ENCODE measurements at regions not wholly inside any gene's neighbourhood (a gene's known extent, or its start where the extent isn't known, plus 50 kb on each side); places are given as distances from the start of the nearest gene placed in this dataset.

GRCh38 chr10:29734640-29734961 lies 99.8 kb upstream of the SVIL start:
- Histone ChIP-seq H3K18ac (ENCODE audit: low read length) (peak overlapping the region; percentile 85), H4K8ac (ENCODE audit: low read depth, low read length) (peak overlapping the region; percentile 77), H3K14ac (ENCODE audit: low read length) (peak overlapping the region; percentile 92), H3K36me3 (ENCODE audit: control insufficient read depth in 1 of 2, insufficient read depth in 2 of 2, low read length in 2 of 2) (no peaks in the 10 kb centered on the region), H3K23ac (ENCODE audit: low read length) (no peak overlapping the region), H2BK12ac (ENCODE audit: low read length) (peak overlapping the region; percentile 38), H2AK5ac (ENCODE audit: low read length) (peak overlapping the region; percentile 64), H3K9ac (ENCODE audit: low read length) (peak overlapping the region; percentile 33), H3K9me3 (ENCODE audit: insufficient read depth, low read depth, low read length) (no peaks in the 10 kb centered on the region), H2AFZ (ENCODE audit: insufficient read depth, low read length, poor library complexity) (peak overlapping the region; percentile 65), H3K4me2 (ENCODE audit: low read length) (peak overlapping the region; percentile 85), H3K79me2 (ENCODE audit: control insufficient read depth, insufficient read depth, low read length, poor library complexity) (peaks cover 24% of the 10 kb centered on the region), H3K4me3 (ENCODE audit: low read depth, low read length) (peak overlapping the region; percentile 90), H3K27ac (ENCODE audit: low read depth, low read length) (no peak overlapping the region), H2BK5ac (ENCODE audit: low read depth, low read length, poor library complexity) (peak overlapping the region; percentile 93), H3K4ac (ENCODE audit: low read depth, low read length) (peak overlapping the region; percentile 96), H3K4me1 (ENCODE audit: control insufficient read depth in 1 of 2, insufficient read depth in 2 of 2, low read length in 2 of 2) (peaks cover 9 to 13% of the 10 kb centered on the region in 2 experiments), H2BK120ac (ENCODE audit: insufficient read depth, low read length, poor library complexity) (no peak overlapping the region), H3K79me1 (ENCODE audit: low read length) (peaks cover 21% of the 10 kb centered on the region), H3K27me3 (ENCODE audit: insufficient read depth, low read length) (no peaks in the 10 kb centered on the region), H4K12ac (ENCODE audit: low read depth, low read length) (peak overlapping the region; percentile 40), H4K91ac (ENCODE audit: low read depth, low read length) (peak overlapping the region; percentile 89)
- no peak for DNase-seq
- no CpG with 5 or more reads among the region's 10 CpGs for WGBS (ENCODE audit: extremely low coverage, insufficient coverage, insufficient read length)

GRCh38 chr10:29733323-29733722 lies 98.6 kb upstream of the SVIL start:
- Histone ChIP-seq H3K79me2 (ENCODE audit: control insufficient read depth, insufficient read depth, low read length, poor library complexity) (peaks cover 27% of the 10 kb centered on the region), H2BK12ac (ENCODE audit: low read length) (no peak overlapping the region), H3K23ac (ENCODE audit: low read length) (no peak overlapping the region), H3K18ac (ENCODE audit: low read length) (no peak overlapping the region), H3K36me3 (ENCODE audit: control insufficient read depth in 1 of 2, insufficient read depth in 2 of 2, low read length in 2 of 2) (no peaks in the 10 kb centered on the region), H3K4ac (ENCODE audit: low read depth, low read length) (peak overlapping the region; percentile 78), H3K4me2 (ENCODE audit: low read length) (no peak overlapping the region), H3K9me3 (ENCODE audit: insufficient read depth, low read depth, low read length) (no peaks in the 10 kb centered on the region), H4K8ac (ENCODE audit: low read depth, low read length) (no peak overlapping the region), H2AFZ (ENCODE audit: insufficient read depth, low read length, poor library complexity) (no peak overlapping the region), H3K9ac (ENCODE audit: low read length) (no peak overlapping the region), H3K14ac (ENCODE audit: low read length) (no peak overlapping the region), H4K91ac (ENCODE audit: low read depth, low read length) (no peak overlapping the region), H3K27ac (ENCODE audit: low read depth, low read length) (no peak overlapping the region), H2BK5ac (ENCODE audit: low read depth, low read length, poor library complexity) (no peak overlapping the region), H3K4me1 (ENCODE audit: control insufficient read depth in 1 of 2, insufficient read depth in 2 of 2, low read length in 2 of 2) (peaks cover 12 to 13% of the 10 kb centered on the region in 2 experiments), H3K27me3 (ENCODE audit: insufficient read depth, low read length) (no peaks in the 10 kb centered on the region), H4K12ac (ENCODE audit: low read depth, low read length) (no peak overlapping the region), H3K4me3 (ENCODE audit: low read depth, low read length) (no peak overlapping the region), H3K79me1 (ENCODE audit: low read length) (peaks cover 19% of the 10 kb centered on the region), H2BK120ac (ENCODE audit: insufficient read depth, low read length, poor library complexity) (no peak overlapping the region), H2AK5ac (ENCODE audit: low read length) (no peak overlapping the region)
- DNase-seq = no peak
- WGBS (ENCODE audit: extremely low coverage, insufficient coverage, insufficient read length) = no CpG with 5 or more reads among the region's 6 CpGs

DNA sequence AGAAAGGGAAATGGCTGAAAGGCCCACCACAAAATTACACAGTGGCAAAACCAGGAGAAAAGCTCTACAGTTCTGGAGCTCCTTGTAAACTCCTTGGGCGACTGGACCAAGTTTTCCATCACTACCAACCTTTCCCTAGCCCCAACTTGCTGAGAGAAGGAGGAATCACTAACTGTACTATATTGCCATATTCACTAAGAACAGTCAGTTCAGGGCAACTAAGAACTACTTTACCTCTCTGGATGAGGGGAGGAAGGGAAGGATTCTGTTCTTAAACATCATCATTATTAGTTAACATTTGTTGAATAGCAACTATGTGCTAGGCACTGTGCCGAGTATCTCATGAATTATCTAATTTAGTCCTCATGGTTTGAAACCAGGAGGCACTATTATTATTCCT lies 98.1 kb upstream of the SVIL start:
- Histone ChIP-seq H4K8ac (ENCODE audit: low read depth, low read length) (no peak overlapping the region), H3K14ac (ENCODE audit: low read length) (no peak overlapping the region), H2BK12ac (ENCODE audit: low read length) (no peak overlapping the region), H4K12ac (ENCODE audit: low read depth, low read length) (no peak overlapping the region), H3K36me3 (ENCODE audit: control insufficient read depth in 1 of 2, insufficient read depth in 2 of 2, low read length in 2 of 2) (no peaks in the 10 kb centered on the region), H3K79me2 (ENCODE audit: control insufficient read depth, insufficient read depth, low read length, poor library complexity) (peaks cover 27% of the 10 kb centered on the region), H4K91ac (ENCODE audit: low read depth, low read length) (no peak overlapping the region), H3K23ac (ENCODE audit: low read length) (no peak overlapping the region), H2BK5ac (ENCODE audit: low read depth, low read length, poor library complexity) (no peak overlapping the region), H3K4me2 (ENCODE audit: low read length) (no peak overlapping the region), H3K9ac (ENCODE audit: low read length) (no peak overlapping the region), H3K4me3 (ENCODE audit: low read depth, low read length) (no peak overlapping the region), H3K27me3 (ENCODE audit: insufficient read depth, low read length) (no peaks in the 10 kb centered on the region), H3K27ac (ENCODE audit: low read depth, low read length) (no peak overlapping the region), H3K4me1 (ENCODE audit: control insufficient read depth in 1 of 2, insufficient read depth in 2 of 2, low read length in 2 of 2) (peaks cover 12 to 13% of the 10 kb centered on the region in 2 experiments), H3K79me1 (ENCODE audit: low read length) (peaks cover 19% of the 10 kb centered on the region), H2BK120ac (ENCODE audit: insufficient read depth, low read length, poor library complexity) (no peak overlapping the region), H3K4ac (ENCODE audit: low read depth, low read length) (peak overlapping the region; percentile 64), H3K9me3 (ENCODE audit: insufficient read depth, low read depth, low read length) (no peaks in the 10 kb centered on the region), H2AK5ac (ENCODE audit: low read length) (no peak overlapping the region), H3K18ac (ENCODE audit: low read length) (no peak overlapping the region), H2AFZ (ENCODE audit: insufficient read depth, low read length, poor library complexity) (no peak overlapping the region)
- no CpG with 5 or more reads among the region's 2 CpGs for WGBS (ENCODE audit: extremely low coverage, insufficient coverage, insufficient read length)
- DNase-seq = no peak

- no peaks in the 10 kb centered on the region for H3K36me3 ChIP-seq (ENCODE audit: control insufficient read depth in 1 of 2, insufficient read depth in 2 of 2, low read length in 2 of 2)
- H3K4ac ChIP-seq (ENCODE audit: low read depth, low read length) = peak overlapping the region; percentile 72
- no peak overlapping the region for H3K14ac ChIP-seq (ENCODE audit: low read length)
- H3K79me1 ChIP-seq (ENCODE audit: low read length) = peaks cover 19% of the 10 kb centered on the region
- H3K23ac ChIP-seq (ENCODE audit: low read length) = no peak overlapping the region
- H4K91ac ChIP-seq (ENCODE audit: low read depth, low read length) = no peak overlapping the region
- H3K27ac ChIP-seq (ENCODE audit: low read depth, low read length) = no peak overlapping the region
- H3K9me3 ChIP-seq (ENCODE audit: insufficient read depth, low read depth, low read length) = no peaks in the 10 kb centered on the region
- no peak overlapping the region for H2AFZ ChIP-seq (ENCODE audit: insufficient read depth, low read length, poor library complexity)
- no peak overlapping the region for H3K9ac ChIP-seq (ENCODE audit: low read length)
- H2BK5ac ChIP-seq (ENCODE audit: low read depth, low read length, poor library complexity) = no peak overlapping the region
- no peak overlapping the region for H3K4me2 ChIP-seq (ENCODE audit: low read length)
- no peaks in the 10 kb centered on the region for H3K27me3 ChIP-seq (ENCODE audit: insufficient read depth, low read length)
- no peak overlapping the region for H2AK5ac ChIP-seq (ENCODE audit: low read length)
- peaks cover 12 to 13% of the 10 kb centered on the region in 2 experiments for H3K4me1 ChIP-seq (ENCODE audit: control insufficient read depth in 1 of 2, insufficient read depth in 2 of 2, low read length in 2 of 2)
- peak in 1 of 2 donors; percentile 36 for DNase-seq
- H2BK120ac ChIP-seq (ENCODE audit: insufficient read depth, low read length, poor library complexity) = no peak overlapping the region
- no peak overlapping the region for H3K18ac ChIP-seq (ENCODE audit: low read length)
- H3K79me2 ChIP-seq (ENCODE audit: control insufficient read depth, insufficient read depth, low read length, poor library complexity) = peaks cover 29% of the 10 kb centered on the region
- H4K12ac ChIP-seq (ENCODE audit: low read depth, low read length) = no peak overlapping the region
- WGBS (ENCODE audit: extremely low coverage, insufficient coverage, insufficient read length) = no CpG with 5 or more reads among the region's 12 CpGs
- H3K4me3 ChIP-seq (ENCODE audit: low read depth, low read length) = no peak overlapping the region
- H2BK12ac ChIP-seq (ENCODE audit: low read length) = no peak overlapping the region
- H4K8ac ChIP-seq (ENCODE audit: low read depth, low read length) = no peak overlapping the region
Observed at GRCh38 chr10:29731760-29732159, 97.0 kb upstream of the SVIL start.

Data from trophoblast cell (in vitro differentiated cells and primary cell).